ENCODE measurements at regions not wholly inside any gene's neighbourhood (a gene's known extent, or its start where the extent isn't known, plus 50 kb on each side); places are given as distances from the start of the nearest gene placed in this dataset.

DNA sequence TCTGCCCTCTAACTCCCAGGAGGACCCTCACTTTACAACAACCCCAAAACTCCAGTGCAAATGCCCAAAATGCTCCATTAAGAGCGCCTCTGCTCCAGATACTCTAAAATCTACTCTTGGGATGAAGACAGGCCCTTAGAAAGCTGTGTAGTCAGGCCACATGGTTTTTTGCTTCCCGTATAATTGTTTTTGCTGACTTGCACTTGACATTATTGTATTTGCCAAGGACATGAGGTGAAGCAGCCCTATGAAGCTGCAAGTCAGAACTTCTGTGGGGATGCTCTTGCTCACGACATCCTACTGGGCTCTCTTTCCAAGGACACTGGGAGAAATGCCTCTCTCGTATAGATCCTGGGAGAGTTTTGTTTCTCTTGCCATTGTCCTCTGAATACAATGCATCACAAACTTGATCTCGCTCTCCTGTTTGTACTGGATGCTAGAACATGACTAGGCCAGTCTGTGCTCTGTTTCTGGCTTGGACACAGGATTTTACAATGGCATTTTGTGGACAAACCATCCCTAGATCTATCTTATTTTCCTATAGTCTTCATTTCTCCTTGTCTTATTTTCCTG is 177.2 kb upstream of the DTNBP1 start:
- ChIA-PET POLR2A (no interaction called here), CTCF (no interaction called here)
- TF ChIP-seq PKNOX1 (IDR thresholded peaks at IDR 0.05) = no peak
- no peak for TF ChIP-seq NFRKB (IDR thresholded peaks at IDR 0.05)
- no peak for DNase-seq (ENCODE audit: extremely low spot score)

GRCh38 chr6:15837205-15837604 is 174.4 kb upstream of the DTNBP1 start:
- no peak for DNase-seq (ENCODE audit: extremely low spot score)
- POLR2A ChIA-PET = no interaction called here
- TF ChIP-seq ELF4 (IDR thresholded peaks at IDR 0.05) (no peak), NFRKB (IDR thresholded peaks at IDR 0.05) (no peak), BHLHE40 (IDR thresholded peaks at IDR 0.05; ENCODE audit: borderline replicate concordance) (no peak)
- CTCF ChIA-PET = no interaction called here

DNA sequence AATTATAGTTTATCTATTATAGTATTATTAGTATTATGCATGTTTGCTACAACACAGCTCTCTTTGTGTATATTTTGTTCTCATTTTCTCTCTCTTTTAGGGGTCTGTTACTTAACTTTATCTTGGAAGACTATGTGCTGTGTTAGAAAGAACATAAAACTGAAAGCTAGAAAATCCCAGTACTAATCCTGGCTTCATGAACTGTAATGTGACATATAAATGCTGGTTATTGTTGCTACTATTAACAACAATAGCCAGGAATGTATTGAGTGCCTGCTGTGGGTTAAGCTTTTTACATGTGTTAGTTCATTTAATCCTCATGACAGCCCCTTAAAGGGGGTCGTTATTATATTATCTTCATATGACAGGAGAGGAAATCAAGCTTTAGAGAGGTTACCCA is 170.0 kb upstream of the DTNBP1 start:
- DNase-seq (ENCODE audit: extremely low spot score) = no peak
- no peak for TF ChIP-seq ELF4 (IDR thresholded peaks at IDR 0.05)
- TF ChIP-seq NFRKB (IDR thresholded peaks at IDR 0.05) = no peak
- ChIA-PET CTCF (no interaction called here), POLR2A (no interaction called here)

DNA sequence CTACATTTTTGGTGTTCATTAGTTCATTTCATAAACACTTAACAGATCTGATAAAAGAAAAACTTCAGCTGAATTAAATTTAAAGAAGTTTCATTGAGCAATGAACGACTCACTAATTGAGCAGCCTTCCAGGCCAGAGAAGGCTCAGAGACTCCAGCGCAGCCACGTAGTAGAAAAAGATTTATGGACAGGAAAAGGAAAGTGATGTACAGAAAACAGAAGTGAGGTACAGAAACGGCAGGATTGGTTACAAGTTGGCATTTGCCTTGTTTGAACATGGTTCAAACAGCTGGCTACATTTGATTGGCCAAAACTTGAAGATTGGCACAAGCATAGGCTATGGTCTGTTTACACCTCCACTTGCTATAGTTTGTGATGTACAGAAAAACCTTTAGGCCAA is 166.3 kb upstream of the DTNBP1 start:
- ChIA-PET POLR2A (interaction anchor here (0.7 kb wide), 1 partner anchor 14 kb away, joined by 3 read pairs; no protein-coding TSS in a partner anchor), CTCF (no interaction called here)
- TF ChIP-seq CTBP1 (IDR thresholded peaks at IDR 0.05; ENCODE audit: borderline replicate concordance) (no peak), ZNF384 (IDR thresholded peaks at IDR 0.05) (no peak), ARNT (IDR thresholded peaks at IDR 0.05) (no peak), TARDBP (IDR thresholded peaks at IDR 0.05) (no peak), L3MBTL2 (conservative IDR thresholded peaks at IDR 0.05) (no peak), PKNOX1 (IDR thresholded peaks at IDR 0.05) (no peak), LEF1 (IDR thresholded peaks at IDR 0.05; ENCODE audit: borderline replicate concordance) (no peak), HDGF (IDR thresholded peaks at IDR 0.05; ENCODE audit: borderline replicate concordance) (no peak), ELF4 (IDR thresholded peaks at IDR 0.05) (no peak), SUZ12 (IDR thresholded peaks at IDR 0.05) (no peak), NFRKB (IDR thresholded peaks at IDR 0.05) (no peak), FOXA1 (IDR thresholded peaks at IDR 0.05) (no peak), FOXM1 (IDR thresholded peaks at IDR 0.05; ENCODE audit: borderline replicate concordance) (no peak), SP1 (IDR thresholded peaks at IDR 0.05) (no peak), FOXK2 (IDR thresholded peaks at IDR 0.05) (no peak), BHLHE40 (IDR thresholded peaks at IDR 0.05; ENCODE audit: borderline replicate concordance) (no peak)
- no peak for DNase-seq (ENCODE audit: extremely low spot score)

- DNase-seq (ENCODE audit: extremely low spot score) = no peak
- no peak for TF ChIP-seq TARDBP (IDR thresholded peaks at IDR 0.05)
- no peak for TF ChIP-seq FOXM1 (IDR thresholded peaks at IDR 0.05; ENCODE audit: borderline replicate concordance)
- no peak for TF ChIP-seq FOXK2 (IDR thresholded peaks at IDR 0.05)
- TF ChIP-seq ELF4 (IDR thresholded peaks at IDR 0.05) = no peak
- TF ChIP-seq PKNOX1 (IDR thresholded peaks at IDR 0.05) = no peak
- TF ChIP-seq ZNF384 (IDR thresholded peaks at IDR 0.05) = no peak
- CTCF ChIA-PET = no interaction called here
- POLR2A ChIA-PET = no interaction called here
These were observed 164.8 kb upstream of the DTNBP1 start for GRCh38 chr6:15827496-15828255.

DNA sequence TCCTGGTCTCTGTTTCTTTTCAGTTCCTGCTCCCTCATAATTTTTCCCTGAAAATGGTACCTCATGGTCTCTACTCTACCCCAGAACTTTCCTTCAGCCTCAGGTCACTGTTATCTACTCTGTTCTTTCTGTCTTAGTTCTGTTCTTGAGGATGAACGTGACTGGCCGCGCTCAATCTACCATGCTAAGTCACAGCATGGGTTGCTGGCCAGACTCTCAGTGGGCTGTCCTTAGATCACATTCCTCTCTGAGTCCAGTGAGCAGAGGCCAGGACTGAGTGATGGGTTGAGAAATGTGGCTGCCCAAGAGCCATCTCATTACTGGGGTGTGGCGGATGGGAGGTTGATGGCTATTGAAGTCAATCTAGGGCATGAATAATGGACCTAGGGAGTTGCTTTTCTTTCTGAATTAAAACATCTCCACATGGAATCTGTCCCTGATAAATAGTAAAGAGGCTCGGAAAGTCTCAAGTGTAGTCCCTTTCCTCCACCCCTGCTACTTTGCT is 164.0 kb upstream of the DTNBP1 start:
- POLR2A ChIA-PET = no interaction called here
- no peak for TF ChIP-seq SP1 (IDR thresholded peaks at IDR 0.05)
- no peak for TF ChIP-seq FOXK2 (IDR thresholded peaks at IDR 0.05)
- no peak for TF ChIP-seq ELF4 (IDR thresholded peaks at IDR 0.05)
- no peak for TF ChIP-seq LEF1 (IDR thresholded peaks at IDR 0.05; ENCODE audit: borderline replicate concordance)
- no peak for TF ChIP-seq HDGF (IDR thresholded peaks at IDR 0.05; ENCODE audit: borderline replicate concordance)
- TF ChIP-seq PKNOX1 (IDR thresholded peaks at IDR 0.05) = no peak
- no peak for TF ChIP-seq BHLHE40 (IDR thresholded peaks at IDR 0.05; ENCODE audit: borderline replicate concordance)
- TF ChIP-seq CTBP1 (IDR thresholded peaks at IDR 0.05; ENCODE audit: borderline replicate concordance) = no peak
- TF ChIP-seq ZNF384 (IDR thresholded peaks at IDR 0.05) = no peak
- no peak for TF ChIP-seq SUZ12 (IDR thresholded peaks at IDR 0.05)
- no peak for TF ChIP-seq NFRKB (IDR thresholded peaks at IDR 0.05)
- TF ChIP-seq L3MBTL2 (conservative IDR thresholded peaks at IDR 0.05) = no peak
- TF ChIP-seq TARDBP (IDR thresholded peaks at IDR 0.05) = no peak
- TF ChIP-seq FOXA1 (IDR thresholded peaks at IDR 0.05) = no peak
- TF ChIP-seq FOXM1 (IDR thresholded peaks at IDR 0.05; ENCODE audit: borderline replicate concordance) = no peak
- TF ChIP-seq ARNT (IDR thresholded peaks at IDR 0.05) = no peak
- DNase-seq (ENCODE audit: extremely low spot score) = no peak
- CTCF ChIA-PET = no interaction called here

Data from HEK293T (cell line).